K562 (cell line): ENCODE measurements at regions not wholly inside any gene's neighbourhood (a gene's known extent, or its start where the extent isn't known, plus 50 kb on each side); places are given as distances from the start of the nearest gene placed in this dataset.

Experiments
- BCOR ChIP-seq: fragments of 450-650 bp; IDR thresholded peaks from 2 replicates; pipeline ENCODE4 v1.6.1; 2016
- CHD7 ChIP-seq: fragments of 200-600 bp; sonication (generic); IDR thresholded peaks from one replicate; pipeline ENCODE4 v1.6.1; 2012; ENCODE audit warnings: mild to moderate bottlenecking, low read depth, low read length, inconsistent platforms
- ETS1 ChIP-seq: conservative IDR thresholded peaks from 2 replicates; pipeline ENCODE4 v1.6.1; 2011; ENCODE audit warnings: low read depth, mild to moderate bottlenecking, low read length; ENCODE audit not compliant: control insufficient read depth
- EZH2 ChIP-seq: IDR thresholded peaks from 2 replicates; pipeline ENCODE4 v1.6.1; 2012; ENCODE audit warnings: low read depth, mild to moderate bottlenecking, inconsistent platforms, low read length, borderline replicate concordance
- PRPF4 ChIP-seq: fragments of 200-400 bp; formaldehyde crosslinking; IDR thresholded peaks from one replicate; pipeline ENCODE4 v1.6.1; 2017; ENCODE audit warnings: low read length, low read depth, mild to moderate bottlenecking; ENCODE audit not compliant: insufficient read depth, poor library complexity, severe bottlenecking
- SLC30A9 ChIP-seq: fragments of 250-450 bp; sonication (Bioruptor Pico); IDR thresholded peaks from 2 replicates; pipeline ENCODE4 v1.8.0; 2022; ENCODE audit warnings: mild to moderate bottlenecking, moderate library complexity
- TFAM ChIP-seq: fragments of 250-450 bp; sonication (Bioruptor Pico); conservative IDR thresholded peaks from 2 replicates; pipeline ENCODE4 v1.5.0; 2021; ENCODE audit warnings: mild to moderate bottlenecking, moderate library complexity
- THAP12 ChIP-seq: fragments of 250-450 bp; sonication (Bioruptor Pico); IDR thresholded peaks from 2 replicates; pipeline ENCODE4 v1.9.0; 2021; ENCODE audit warnings: mild to moderate bottlenecking, inconsistent platforms
- ZNF518B ChIP-seq: fragments of 250-450 bp; sonication (Bioruptor Pico); IDR thresholded peaks from 2 replicates; pipeline ENCODE4 v1.5.0; 2021; ENCODE audit warnings: mild to moderate bottlenecking, moderate library complexity

GRCh38 chr3:86748015-86748414 is 242.9 kb downstream of the VGLL3 start (continued):
- TF ChIP-seq CHD7: no peak
- TF ChIP-seq ETS1: no peak
- no peak for TF ChIP-seq BCOR
- TF ChIP-seq ZNF518B (CRISPR knock-in tag): no peak
- TF ChIP-seq TFAM (CRISPR knock-in tag): no peak
- no peak for TF ChIP-seq PRPF4
- no peak for TF ChIP-seq SLC30A9 (CRISPR knock-in tag)
- TF ChIP-seq THAP12 (CRISPR knock-in tag): no peak
- no peak for TF ChIP-seq EZH2
